ENCODE measurements at regions not wholly inside any gene's neighbourhood (a gene's known extent, or its start where the extent isn't known, plus 50 kb on each side); places are given as distances from the start of the nearest gene placed in this dataset.
"Not testable (repeated sequence)": the region's sequence is repeated elsewhere in the genome, so short reads cannot be mapped to it uniquely, and the experiment has no call there.

GRCh38 chr5:114054594-114054993 lies 307.3 kb upstream of the KCNN2 start:
- DNase-seq (ENCODE audit: low spot score), result no peak

- peak; percentile 6 for DNase-seq (ENCODE audit: low spot score)
Observed at GRCh38 chr5:114055318-114056184, 306.3 kb upstream of the KCNN2 start.

GRCh38 chr5:114056185-114056538 lies 305.7 kb upstream of the KCNN2 start:
- DNase-seq (ENCODE audit: low spot score), result no peak

GRCh38 chr5:114060866-114061265 lies 301.0 kb upstream of the KCNN2 start:
- DNase-seq (ENCODE audit: low spot score), result no peak

- no peak for DNase-seq (ENCODE audit: low spot score)
Observed at GRCh38 chr5:114062932-114063867, 298.7 kb upstream of the KCNN2 start.

- DNase-seq (ENCODE audit: low spot score), result no peak
Observed at GRCh38 chr5:114065912-114066311, 296.0 kb upstream of the KCNN2 start.

- no peak for DNase-seq (ENCODE audit: low spot score)
Observed at GRCh38 chr5:114070093-114070722, 291.7 kb upstream of the KCNN2 start.

- no peak for DNase-seq (ENCODE audit: low spot score)
Observed at GRCh38 chr5:114089259-114089658, 272.6 kb upstream of the KCNN2 start.

- no peak for DNase-seq (ENCODE audit: low spot score)
Observed at GRCh38 chr5:114097570-114097969, 264.3 kb upstream of the KCNN2 start.

GRCh38 chr5:114099161-114099560 lies 262.7 kb upstream of the KCNN2 start:
- DNase-seq (ENCODE audit: low spot score), result no peak

- peak; percentile 2 for DNase-seq (ENCODE audit: low spot score)
Observed at GRCh38 chr5:114101153-114101552, 260.7 kb upstream of the KCNN2 start.

GRCh38 chr5:114113604-114114003 lies 248.3 kb upstream of the KCNN2 start:
- no peak for DNase-seq (ENCODE audit: low spot score)

GRCh38 chr5:114116981-114117380 lies 244.9 kb upstream of the KCNN2 start:
- no peak for DNase-seq (ENCODE audit: low spot score)

GRCh38 chr5:114118511-114118910 lies 243.4 kb upstream of the KCNN2 start:
- DNase-seq (ENCODE audit: low spot score), result no peak

GRCh38 chr5:114120166-114120565 lies 241.7 kb upstream of the KCNN2 start:
- DNase-seq (ENCODE audit: low spot score), result no peak

- DNase-seq (ENCODE audit: low spot score), result no peak
Observed at GRCh38 chr5:114122852-114123251, 239.0 kb upstream of the KCNN2 start.

- DNase-seq (ENCODE audit: low spot score), result no peak
Observed at GRCh38 chr5:114123654-114124053, 238.2 kb upstream of the KCNN2 start.

GRCh38 chr5:114146398-114146797 lies 215.5 kb upstream of the KCNN2 start:
- no peak for DNase-seq (ENCODE audit: low spot score)

- DNase-seq (ENCODE audit: low spot score), result no peak
Observed at GRCh38 chr5:114148253-114148652, 213.6 kb upstream of the KCNN2 start.

GRCh38 chr5:114148728-114149127 lies 213.1 kb upstream of the KCNN2 start:
- DNase-seq (ENCODE audit: low spot score), result not testable (repeated sequence)

GRCh38 chr5:114152656-114153360 lies 209.1 kb upstream of the KCNN2 start:
- DNase-seq (ENCODE audit: low spot score), result no peak

GRCh38 chr5:114153392-114153791 lies 208.5 kb upstream of the KCNN2 start:
- no peak for DNase-seq (ENCODE audit: low spot score)
